Kidney (tissue), 13 donors: ENCODE measurements at regions not wholly inside any gene's neighbourhood (a gene's known extent, or its start where the extent isn't known, plus 50 kb on each side); places are given as distances from the start of the nearest gene placed in this dataset.

ENCODE experiments used
- DNase-seq, 5 donors: peaks; one replicate each; pipeline ENCODE4 v3.0.0-alpha.2; 2013 to 2020
- FAIRE-seq: peaks from 2 replicates; lab custom pipeline; 2012; peaks lifted over from hg19 to GRCh38; lab: Jason Lieb, UNC
- H3K27ac ChIP-seq, 2 donors: one replicate each; pipeline ENCODE4 v1.7.0; 2013; ENCODE audit warnings: low read depth in 2 of 2, low read length in 2 of 2, inconsistent platforms in 1 of 2
- H3K27me3 ChIP-seq: one replicate; pipeline ENCODE4 v1.7.1; 2013; ENCODE audit warnings: low read length, inconsistent platforms; ENCODE audit not compliant: control insufficient read depth, insufficient read depth
- H3K36me3 ChIP-seq, 3 donors: one replicate each; pipeline versions ENCODE4 v1.7.0 to v1.7.1; 2013; ENCODE audit warnings: low read length in 3 of 3, control low read depth in 1 of 3, inconsistent platforms in 1 of 3; ENCODE audit not compliant: insufficient read depth in 3 of 3, control insufficient read depth in 2 of 3
- H3K4me1 ChIP-seq, 3 donors: one replicate each; pipeline versions ENCODE4 v1.7.0 to v1.7.1; 2013; ENCODE audit warnings: low read length in 3 of 3, inconsistent platforms in 1 of 3, low read depth in 1 of 3; ENCODE audit not compliant: control insufficient read depth in 2 of 3, insufficient read depth in 2 of 3
- H3K4me3 ChIP-seq, 3 donors: one replicate each; pipeline versions ENCODE4 v1.7.0 to v1.8.1; 2013; ENCODE audit warnings: low read length in 3 of 3, control low read depth in 1 of 3, inconsistent platforms in 1 of 3
- H3K9ac ChIP-seq, 3 donors: one replicate each; pipeline versions ENCODE4 v1.7.0 to v1.7.1; 2013; ENCODE audit warnings: low read length in 3 of 3, control low read depth in 1 of 3, inconsistent platforms in 1 of 3
- H3K9me3 ChIP-seq, 3 donors: one replicate each; pipeline versions ENCODE4 v1.7.0 to v1.7.1; 2013; ENCODE audit warnings: low read length in 3 of 3, control low read depth in 1 of 3, inconsistent platforms in 1 of 3; ENCODE audit not compliant: control insufficient read depth in 2 of 3, insufficient read depth in 1 of 3
- intact Hi-C: fragments of 100-400 bp; cut with DNase I; formaldehyde crosslinking; loops from one replicate; pipeline ENCODE4 v1.11.1; 2022
- TF ChIP-seq, protein P1 (sequence below): IDR thresholded peaks from 3 replicates; pipeline ENCODE4 v1.5.1; 2012; ENCODE audit warnings: mild to moderate bottlenecking, moderate library complexity, borderline replicate concordance; ENCODE audit not compliant: insufficient read depth; ENCODE audit errors: extremely low read depth
- donor health status: control.
- donor health status: control.
- donor health status: control.
- donor health status: control.
- donor health status: control.
- donor health status: DM: yes; HTN: yes; CAD: no.
- donor health status: Normal renal cell carcinoma (clear cell type).

DNA sequence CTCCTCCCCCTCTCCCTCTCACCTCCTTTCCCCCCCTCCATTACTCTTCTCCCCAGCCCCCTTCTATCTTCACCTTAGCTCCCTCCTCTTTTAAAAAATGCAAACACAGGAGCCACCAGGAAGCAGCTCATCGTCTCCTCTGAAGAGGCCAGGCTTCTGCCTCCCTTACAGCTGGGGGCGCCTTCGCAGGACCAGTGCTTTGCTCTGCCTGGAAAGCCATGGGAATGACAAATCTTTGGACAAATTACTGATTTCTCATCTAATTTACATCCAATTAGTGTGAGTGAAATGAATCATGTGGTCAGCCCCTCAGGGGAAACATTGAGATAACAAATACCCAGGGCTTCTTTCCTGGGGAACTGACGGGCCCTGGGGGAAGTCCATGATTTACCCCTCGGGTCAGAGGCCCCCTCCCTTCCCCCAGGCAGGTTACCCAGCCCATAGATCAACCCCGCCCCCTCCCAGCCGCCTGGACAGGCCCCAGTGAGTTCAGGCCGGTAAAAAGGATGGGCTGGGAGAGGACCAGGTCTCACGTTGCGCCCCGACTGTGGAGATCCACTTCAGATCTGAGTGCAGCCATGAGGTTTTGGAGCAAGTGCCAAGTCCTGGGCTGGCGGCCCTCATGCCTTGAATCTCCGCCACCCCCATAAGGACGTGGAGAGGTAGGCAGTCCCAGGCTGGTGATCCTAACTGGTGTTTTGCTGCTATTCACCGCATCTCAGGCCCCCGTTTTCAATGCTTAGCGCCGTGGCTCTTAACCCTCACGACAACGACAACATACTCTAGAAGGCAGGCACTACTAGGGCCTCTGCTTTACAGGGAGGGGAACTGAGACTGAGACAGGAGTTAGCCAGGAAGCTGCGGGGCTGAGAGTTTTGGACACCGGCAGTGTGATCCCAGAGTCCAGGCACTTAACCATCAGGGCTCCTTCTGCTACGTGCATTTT is 300.8 kb downstream of the RRAGC start:
- no peak overlapping the region for H3K9ac ChIP-seq
- DNase-seq = peak in 3 of 5 donors; percentile 43 to 68 (median 48)
- H3K27me3 ChIP-seq = no peaks in the 10 kb centered on the region
- H3K4me3 ChIP-seq = peak overlapping the region in 1 of 3 donors; percentile 20
- H3K4me1 ChIP-seq = peaks cover 0 to 3% (median 0%) of the 10 kb centered on the region in 3 donors
- TF ChIP-seq, protein P1, sequence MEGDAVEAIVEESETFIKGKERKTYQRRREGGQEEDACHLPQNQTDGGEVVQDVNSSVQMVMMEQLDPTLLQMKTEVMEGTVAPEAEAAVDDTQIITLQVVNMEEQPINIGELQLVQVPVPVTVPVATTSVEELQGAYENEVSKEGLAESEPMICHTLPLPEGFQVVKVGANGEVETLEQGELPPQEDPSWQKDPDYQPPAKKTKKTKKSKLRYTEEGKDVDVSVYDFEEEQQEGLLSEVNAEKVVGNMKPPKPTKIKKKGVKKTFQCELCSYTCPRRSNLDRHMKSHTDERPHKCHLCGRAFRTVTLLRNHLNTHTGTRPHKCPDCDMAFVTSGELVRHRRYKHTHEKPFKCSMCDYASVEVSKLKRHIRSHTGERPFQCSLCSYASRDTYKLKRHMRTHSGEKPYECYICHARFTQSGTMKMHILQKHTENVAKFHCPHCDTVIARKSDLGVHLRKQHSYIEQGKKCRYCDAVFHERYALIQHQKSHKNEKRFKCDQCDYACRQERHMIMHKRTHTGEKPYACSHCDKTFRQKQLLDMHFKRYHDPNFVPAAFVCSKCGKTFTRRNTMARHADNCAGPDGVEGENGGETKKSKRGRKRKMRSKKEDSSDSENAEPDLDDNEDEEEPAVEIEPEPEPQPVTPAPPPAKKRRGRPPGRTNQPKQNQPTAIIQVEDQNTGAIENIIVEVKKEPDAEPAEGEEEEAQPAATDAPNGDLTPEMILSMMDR = no peak
- no peak overlapping the region for H3K27ac ChIP-seq
- no peak for FAIRE-seq
- intact Hi-C loops = no loop called here
- H3K36me3 ChIP-seq = no peaks in the 10 kb centered on the region
- H3K9me3 ChIP-seq = no peaks in the 10 kb centered on the region

DNA sequence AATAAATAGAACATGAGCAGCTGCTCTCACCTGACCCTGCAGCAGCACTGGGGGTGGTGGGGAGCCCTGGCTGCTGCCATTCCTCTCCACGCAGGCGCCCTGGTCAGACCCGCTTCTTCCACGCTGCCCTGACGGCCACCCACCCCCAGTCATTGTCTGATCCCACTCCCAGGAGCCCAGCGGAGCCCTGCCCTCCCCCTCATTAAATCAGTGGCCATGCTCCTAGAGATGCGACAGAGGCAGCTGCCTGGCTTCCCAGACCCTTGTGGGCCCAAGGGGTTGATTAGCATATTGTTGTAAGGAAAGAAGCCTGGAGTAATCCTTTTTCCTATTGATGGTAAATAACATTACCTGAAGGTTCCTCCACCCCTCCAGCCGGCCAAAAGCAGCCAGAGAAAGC is 301.5 kb downstream of the RRAGC start:
- H3K27ac ChIP-seq = no peak overlapping the region
- DNase-seq = no peak
- FAIRE-seq = no peak
- intact Hi-C loops = no loop called here
- no peaks in the 10 kb centered on the region for H3K9me3 ChIP-seq
- TF ChIP-seq, protein P1 = no peak
- no peaks in the 10 kb centered on the region for H3K27me3 ChIP-seq
- no peaks in the 10 kb centered on the region for H3K36me3 ChIP-seq
- H3K4me3 ChIP-seq = no peak overlapping the region
- peaks cover 0 to 3% (median 0%) of the 10 kb centered on the region in 3 donors for H3K4me1 ChIP-seq
- H3K9ac ChIP-seq = no peak overlapping the region

- Histone ChIP-seq H3K4me1 (peaks cover 0 to 3% (median 0%) of the 10 kb centered on the region in 3 donors), H3K27me3 (no peaks in the 10 kb centered on the region), H3K9me3 (no peaks in the 10 kb centered on the region), H3K4me3 (no peak overlapping the region), H3K27ac (no peak overlapping the region), H3K9ac (no peak overlapping the region), H3K36me3 (no peaks in the 10 kb centered on the region)
- TF ChIP-seq, protein P1 = no peak
- FAIRE-seq (no peak), DNase-seq (no peak)
- intact Hi-C loops = no loop called here
These were observed 304.0 kb downstream of the RRAGC start for GRCh38 chr1:38555594-38555993.
